Fibroblast of lung (primary cell): ENCODE measurements at regions not wholly inside any gene's neighbourhood (a gene's known extent, or its start where the extent isn't known, plus 50 kb on each side); places are given as distances from the start of the nearest gene placed in this dataset.
"Not testable (repeated sequence)": the region's sequence is repeated elsewhere in the genome, so short reads cannot be mapped to it uniquely, and the experiment has no call there.

Experiments
- DNase-seq, 2 donors: peaks; one replicate each; pipeline versions ENCODE4 v3.0.0 to v3.0.0-alpha.2; 2010; ENCODE audit warnings: low read depth in 2 of 2
- H2AFZ ChIP-seq: 2 replicates; pipeline ENCODE4 v1.5.1; 2012; ENCODE audit warnings: low read length, control low read depth, inconsistent platforms
- H3K27ac ChIP-seq: 2 replicates; pipeline ENCODE4 v1.5.1; 2011; ENCODE audit warnings: low read length, control low read depth; ENCODE audit not compliant: insufficient read depth
- H3K27me3 ChIP-seq: 2 replicates; pipeline ENCODE4 v1.5.1; 2011; ENCODE audit warnings: mild to moderate bottlenecking, low read length; ENCODE audit not compliant: control insufficient read depth, insufficient read depth
- H3K36me3 ChIP-seq: 2 replicates; pipeline ENCODE4 v1.5.1; 2011; ENCODE audit warnings: low read length; ENCODE audit not compliant: control insufficient read depth, insufficient read depth
- H3K4me1 ChIP-seq: 2 replicates; pipeline ENCODE4 v1.5.1; 2011; ENCODE audit warnings: low read length; ENCODE audit not compliant: control insufficient read depth, insufficient read depth; ENCODE audit errors: extremely low read depth
- H3K4me2 ChIP-seq: 2 replicates; pipeline ENCODE4 v1.5.1; 2011; ENCODE audit warnings: low read length, control low read depth; ENCODE audit not compliant: insufficient read depth; ENCODE audit errors: extremely low read depth
- H3K4me3 ChIP-seq, 4 experiments: fragments of 200-600 bp in 1 of 4; sonication (generic) in 1 of 4; replicated peaks in 1 of 4; 2 replicates each; pipeline ENCODE4 v1.5.1; 2011 to 2016; ENCODE audit warnings: low read length in 4 of 4, low read depth in 3 of 4, mild to moderate bottlenecking in 3 of 4, control low read depth in 2 of 4, inconsistent platforms in 1 of 4, mixed read lengths in 1 of 4; ENCODE audit not compliant: insufficient read depth in 1 of 4; ENCODE audit errors: control extremely low read depth in 1 of 4
- H3K79me2 ChIP-seq: 2 replicates; pipeline ENCODE4 v1.5.1; 2012; ENCODE audit warnings: mild to moderate bottlenecking, low read length, inconsistent platforms; ENCODE audit not compliant: control insufficient read depth, insufficient read depth
- H3K9ac ChIP-seq: 2 replicates; pipeline ENCODE4 v1.5.1; 2011; ENCODE audit warnings: mild to moderate bottlenecking, low read length, control low read depth; ENCODE audit not compliant: insufficient read depth
- H3K9me3 ChIP-seq: 2 replicates; pipeline ENCODE4 v1.5.1; 2012; ENCODE audit warnings: low read depth, low read length; ENCODE audit not compliant: control insufficient read depth, insufficient read depth
- H4K20me1 ChIP-seq: 2 replicates; pipeline ENCODE4 v1.5.1; 2011; ENCODE audit warnings: low read length; ENCODE audit not compliant: control insufficient read depth, insufficient read depth; ENCODE audit errors: extremely low read depth
- CTCF ChIP-seq, 2 donors: IDR thresholded peaks in 1 of 2; conservative IDR thresholded peaks in 1 of 2; 1 replicate in 1 of 2; 2 replicates in 1 of 2; pipeline ENCODE4 v1.5.1; 2011 to 2012; ENCODE audit warnings: low read length in 2 of 2, control low read depth in 1 of 2, inconsistent platforms in 1 of 2, low read depth in 1 of 2, mild to moderate bottlenecking in 1 of 2
- EZH2 ChIP-seq: IDR thresholded peaks from 2 replicates; pipeline ENCODE4 v1.5.1; 2012; ENCODE audit warnings: low read length, control low read depth, mild to moderate bottlenecking; ENCODE audit errors: missing control alignments

GRCh38 chr1:9466780-9467758 is 72.2 kb upstream of the SLC25A33 start:
- Histone ChIP-seq H3K4me1 (no peaks in the 10 kb centered on the region), H3K36me3 (no peaks in the 10 kb centered on the region), H3K4me2 (no peak overlapping the region), H3K27me3 (peaks cover 12% of the 10 kb centered on the region), H2AFZ (no peak overlapping the region), H4K20me1 (no peaks in the 10 kb centered on the region), H3K4me3 (peak overlapping the region in 1 of 4 experiments; percentile 34), H3K9ac (no peak overlapping the region), H3K9me3 (no peaks in the 10 kb centered on the region), H3K79me2 (no peaks in the 10 kb centered on the region), H3K27ac (no peak overlapping the region)
- DNase-seq: peak; percentile 20 to 46
- no peak for TF ChIP-seq CTCF (conservative IDR thresholded peaks at IDR 0.05 in 1 of 2, IDR thresholded peaks at IDR 0.05 in 1 of 2; ENCODE audit: low read depth in 1 of 2, low read length in 2 of 2)
- TF ChIP-seq EZH2: no peak

GRCh38 chr1:9469882-9470281 is 69.4 kb upstream of the SLC25A33 start:
- H4K20me1 ChIP-seq, H3K36me3 ChIP-seq, H3K9me3 ChIP-seq, H2AFZ ChIP-seq, H3K4me3 ChIP-seq, H3K4me1 ChIP-seq, H3K79me2 ChIP-seq, H3K9ac ChIP-seq, DNase-seq, H3K27ac ChIP-seq, H3K4me2 ChIP-seq: not testable (repeated sequence)
- peaks cover 12% of the 10 kb centered on the region for H3K27me3 ChIP-seq

- TF ChIP-seq CTCF (conservative IDR thresholded peaks at IDR 0.05 in 1 of 2, IDR thresholded peaks at IDR 0.05 in 1 of 2; ENCODE audit: low read depth in 1 of 2, low read length in 2 of 2): no peak
- no peak for TF ChIP-seq EZH2
- no peak overlapping the region for H3K27ac ChIP-seq
- H3K4me3 ChIP-seq: no peak overlapping the region
- DNase-seq: no peak
- peaks cover 12% of the 10 kb centered on the region for H3K27me3 ChIP-seq
- no peaks in the 10 kb centered on the region for H3K9me3 ChIP-seq
- no peak overlapping the region for H3K9ac ChIP-seq
- H2AFZ ChIP-seq: no peak overlapping the region
- no peaks in the 10 kb centered on the region for H4K20me1 ChIP-seq
- H3K4me2 ChIP-seq: no peak overlapping the region
- H3K36me3 ChIP-seq: no peaks in the 10 kb centered on the region
- H3K79me2 ChIP-seq: no peaks in the 10 kb centered on the region
- peaks cover 9% of the 10 kb centered on the region for H3K4me1 ChIP-seq
Measured at GRCh38 chr1:9471679-9472078, 67.6 kb upstream of the SLC25A33 start.
